Activated naive CD8-positive, alpha-beta T cell treated with anti-CD3 and anti-CD28 coated beads, Interleukin-2, amount 10 ng/mL, durations not matched to agents 7 days and 5 days (primary cell): ENCODE measurements at regions not wholly inside any gene's neighbourhood (a gene's known extent, or its start where the extent isn't known, plus 50 kb on each side); places are given as distances from the start of the nearest gene placed in this dataset.

Experiments used
- ATAC-seq: fragments of 150-1000 bp; cut with Tn5 transposase; one replicate; pipeline ENCODE4 v1.10.0; 2021; ENCODE audit warnings: low read depth, moderate library complexity
- POLR2A ChIA-PET: fragments of 350-600 bp; sonication (Branson Sonifier 250); formaldehyde crosslinking; loops from one replicate; lab custom pipeline; 2021; ENCODE audit warnings: antibody characterized with exemption; lab: Charles Lee
- DNase-seq: peaks from one replicate; pipeline ENCODE4 v3.0.0; 2021
- H3K27ac Mint-ChIP-seq: one replicate; pipeline ENCODE4 v1.8.0; 2022; ENCODE audit warnings: mild to moderate bottlenecking, mixed read lengths
- H3K27me3 Mint-ChIP-seq: one replicate; pipeline ENCODE4 v1.8.0; 2022; ENCODE audit warnings: mild to moderate bottlenecking, moderate library complexity, mixed read lengths
- H3K36me3 Mint-ChIP-seq: one replicate; pipeline ENCODE4 v1.8.0; 2021; ENCODE audit warnings: mild to moderate bottlenecking, mixed read lengths
- H3K4me1 Mint-ChIP-seq: one replicate; pipeline ENCODE4 v1.8.0; 2021; ENCODE audit warnings: mixed read lengths
- H3K4me3 Mint-ChIP-seq: one replicate; pipeline ENCODE4 v1.8.0; 2022; ENCODE audit warnings: mild to moderate bottlenecking, moderate library complexity, mixed read lengths
- H3K9me3 Mint-ChIP-seq: one replicate; pipeline ENCODE4 v1.8.0; 2021; ENCODE audit warnings: mixed read lengths

DNA sequence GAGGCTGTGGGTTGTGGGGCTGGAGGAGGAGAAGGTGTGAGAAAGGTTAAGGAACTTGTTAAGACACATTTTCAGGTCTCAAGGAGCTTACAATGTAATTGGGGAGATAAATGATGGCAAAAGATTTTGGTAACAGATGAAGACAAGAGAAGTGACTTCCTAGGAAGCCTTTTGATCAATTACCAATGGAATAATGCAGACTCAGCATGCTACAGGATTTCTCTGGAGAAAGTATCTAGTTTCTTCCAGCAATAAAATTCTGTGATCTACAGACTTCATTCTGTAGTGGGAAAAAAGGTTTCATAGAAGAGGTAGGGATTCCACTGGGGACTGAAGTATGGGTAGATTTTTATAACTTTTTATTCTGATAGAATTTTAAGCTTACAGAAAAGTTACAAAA, 184.2 kb upstream of the RHOBTB1 start:
- POLR2A ChIA-PET: no interaction called here
- no peak overlapping the region for H3K27ac Mint-ChIP-seq
- H3K4me3 Mint-ChIP-seq: no peak overlapping the region
- H3K4me1 Mint-ChIP-seq: no peaks in the 10 kb centered on the region
- ATAC-seq (no peak), DNase-seq (no peak)
- no peaks in the 10 kb centered on the region for H3K27me3 Mint-ChIP-seq
- no peaks in the 10 kb centered on the region for H3K36me3 Mint-ChIP-seq
- no peaks in the 10 kb centered on the region for H3K9me3 Mint-ChIP-seq

DNA sequence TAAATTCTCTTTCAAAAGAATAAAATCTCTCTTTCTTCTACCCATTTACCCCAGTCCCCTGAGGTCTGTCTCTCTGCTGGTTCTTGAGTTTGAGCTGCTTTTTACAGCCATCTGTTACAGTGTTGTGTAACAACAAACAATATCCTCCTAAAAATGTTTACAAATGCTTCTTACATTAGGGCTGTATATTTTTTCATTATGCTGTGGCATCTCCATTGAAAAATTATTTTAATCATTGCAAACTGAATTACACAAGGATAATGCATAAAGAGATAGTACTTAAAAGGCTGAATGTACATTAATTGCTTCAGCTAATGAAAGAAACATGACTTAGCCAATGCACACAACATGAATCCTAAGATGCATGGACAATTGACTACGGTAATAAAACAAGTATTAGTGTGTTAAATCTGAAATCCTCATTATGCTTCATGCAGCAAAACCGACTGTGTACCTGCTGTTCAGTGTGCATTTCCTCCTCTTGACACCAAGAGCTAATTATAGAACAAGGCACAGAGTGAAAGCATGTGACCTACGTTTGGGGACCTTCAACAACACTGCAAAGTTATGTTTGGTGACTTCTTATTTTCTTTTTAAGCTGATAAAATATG, 181.7 kb upstream of the RHOBTB1 start:
- no peaks in the 10 kb centered on the region for H3K36me3 Mint-ChIP-seq
- no peak overlapping the region for H3K27ac Mint-ChIP-seq
- no peak for ATAC-seq
- DNase-seq: no peak
- H3K4me1 Mint-ChIP-seq: peaks cover 1% of the 10 kb centered on the region
- no peaks in the 10 kb centered on the region for H3K9me3 Mint-ChIP-seq
- H3K4me3 Mint-ChIP-seq: no peak overlapping the region
- POLR2A ChIA-PET: no interaction called here
- H3K27me3 Mint-ChIP-seq: no peaks in the 10 kb centered on the region

- Mint-ChIP-seq H3K4me1 (peaks cover 1% of the 10 kb centered on the region), H3K27ac (no peak overlapping the region), H3K4me3 (no peak overlapping the region), H3K27me3 (no peaks in the 10 kb centered on the region), H3K9me3 (no peaks in the 10 kb centered on the region), H3K36me3 (no peaks in the 10 kb centered on the region)
- DNase-seq: no peak
- ATAC-seq: no peak
- POLR2A ChIA-PET: no interaction called here
Measured at GRCh38 chr10:61124756-61125530, 181.0 kb upstream of the RHOBTB1 start.

GRCh38 chr10:61120805-61121204, 176.8 kb upstream of the RHOBTB1 start:
- Mint-ChIP-seq H3K4me1 (peaks cover 1% of the 10 kb centered on the region), H3K9me3 (no peaks in the 10 kb centered on the region), H3K4me3 (no peak overlapping the region), H3K36me3 (no peaks in the 10 kb centered on the region), H3K27me3 (peaks cover 2% of the 10 kb centered on the region), H3K27ac (no peak overlapping the region)
- POLR2A ChIA-PET: no interaction called here
- DNase-seq (no peak), ATAC-seq (no peak)

DNA sequence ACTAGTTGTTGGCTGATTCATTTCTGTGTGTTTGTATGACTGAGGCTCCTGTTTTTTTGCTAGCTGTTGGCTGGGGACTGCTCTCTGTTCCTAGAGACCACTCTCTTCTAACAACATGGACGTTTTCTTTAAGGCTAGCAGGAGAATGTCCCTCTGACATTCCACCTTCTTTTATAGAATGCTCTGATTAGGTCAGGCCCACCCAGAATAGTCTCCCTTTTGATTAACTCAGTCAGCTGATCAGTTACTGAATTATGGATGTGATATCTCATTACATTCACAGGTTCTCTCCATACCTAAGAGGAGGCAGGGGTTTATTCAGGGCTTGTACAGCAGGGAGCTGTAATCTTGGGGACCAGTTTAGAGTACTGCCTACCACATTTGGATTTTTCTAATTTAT, 175.6 kb upstream of the RHOBTB1 start:
- peaks cover 1% of the 10 kb centered on the region for H3K4me1 Mint-ChIP-seq
- POLR2A ChIA-PET: no interaction called here
- DNase-seq (no peak), ATAC-seq (no peak)
- no peaks in the 10 kb centered on the region for H3K36me3 Mint-ChIP-seq
- H3K4me3 Mint-ChIP-seq: no peak overlapping the region
- no peaks in the 10 kb centered on the region for H3K9me3 Mint-ChIP-seq
- no peak overlapping the region for H3K27ac Mint-ChIP-seq
- peaks cover 2% of the 10 kb centered on the region for H3K27me3 Mint-ChIP-seq

- peaks cover 2% of the 10 kb centered on the region for H3K9me3 Mint-ChIP-seq
- H3K27me3 Mint-ChIP-seq: peaks cover 6% of the 10 kb centered on the region
- H3K4me1 Mint-ChIP-seq: peaks cover 1% of the 10 kb centered on the region
- POLR2A ChIA-PET: no interaction called here
- DNase-seq: no peak
- no peak overlapping the region for H3K4me3 Mint-ChIP-seq
- H3K27ac Mint-ChIP-seq: no peak overlapping the region
- no peak for ATAC-seq
- H3K36me3 Mint-ChIP-seq: no peaks in the 10 kb centered on the region
Measured at GRCh38 chr10:61115897-61116296, 171.9 kb upstream of the RHOBTB1 start.

DNA sequence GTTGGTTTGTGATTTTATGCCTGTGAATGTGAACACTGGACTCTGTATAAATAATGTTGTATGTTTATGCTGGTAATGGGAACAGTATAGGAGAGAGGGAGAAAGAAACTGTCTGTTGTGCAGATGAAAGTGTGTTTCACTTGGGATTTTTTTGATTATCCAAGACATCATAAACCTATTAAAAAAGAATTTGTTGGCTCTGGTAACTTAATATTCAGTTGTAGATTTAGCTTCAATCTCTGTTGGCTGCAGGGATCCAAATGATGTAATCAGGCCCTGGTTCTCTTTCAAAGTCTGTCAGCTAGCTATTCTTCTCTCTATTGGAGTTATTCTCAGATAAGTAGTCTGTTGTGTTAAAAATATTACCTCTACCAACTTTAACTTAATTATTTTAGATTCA, 168.8 kb upstream of the RHOBTB1 start:
- Mint-ChIP-seq H3K4me3 (no peak overlapping the region), H3K4me1 (no peaks in the 10 kb centered on the region), H3K36me3 (no peaks in the 10 kb centered on the region), H3K27ac (no peak overlapping the region), H3K27me3 (peaks cover 5% of the 10 kb centered on the region), H3K9me3 (peaks cover 2% of the 10 kb centered on the region)
- POLR2A ChIA-PET: no interaction called here
- DNase-seq (no peak), ATAC-seq (no peak)

DNA sequence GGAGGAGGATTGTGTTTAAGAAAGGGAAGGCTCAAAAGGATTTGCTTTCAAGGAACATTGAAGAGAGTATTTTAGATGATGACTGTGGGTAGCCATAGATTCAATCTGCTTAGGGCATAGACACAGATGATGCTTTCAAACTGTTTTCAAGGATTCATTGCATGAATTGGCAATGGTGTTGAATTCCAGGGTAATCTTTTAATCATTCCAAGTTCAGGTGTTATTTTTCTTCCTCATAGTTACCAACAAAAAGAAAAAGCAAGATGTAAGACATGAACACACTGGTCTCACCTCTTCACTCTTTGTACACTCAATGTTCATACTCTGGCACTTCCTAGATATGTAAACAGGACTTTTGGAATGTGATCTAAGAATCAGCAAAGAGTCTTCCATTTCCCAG, 167.0 kb upstream of the RHOBTB1 start:
- Mint-ChIP-seq H3K4me3 (no peak overlapping the region), H3K4me1 (no peaks in the 10 kb centered on the region), H3K27me3 (peaks cover 4% of the 10 kb centered on the region), H3K9me3 (peaks cover 2% of the 10 kb centered on the region), H3K36me3 (no peaks in the 10 kb centered on the region), H3K27ac (no peak overlapping the region)
- ATAC-seq: no peak
- POLR2A ChIA-PET: no interaction called here
- DNase-seq: no peak

GRCh38 chr10:61110188-61110844, 166.3 kb upstream of the RHOBTB1 start:
- no peak for ATAC-seq
- H3K9me3 Mint-ChIP-seq: peaks cover 2% of the 10 kb centered on the region
- POLR2A ChIA-PET: no interaction called here
- H3K36me3 Mint-ChIP-seq: no peaks in the 10 kb centered on the region
- peaks cover 4% of the 10 kb centered on the region for H3K27me3 Mint-ChIP-seq
- no peak overlapping the region for H3K27ac Mint-ChIP-seq
- H3K4me3 Mint-ChIP-seq: no peak overlapping the region
- no peak for DNase-seq
- no peaks in the 10 kb centered on the region for H3K4me1 Mint-ChIP-seq

DNA sequence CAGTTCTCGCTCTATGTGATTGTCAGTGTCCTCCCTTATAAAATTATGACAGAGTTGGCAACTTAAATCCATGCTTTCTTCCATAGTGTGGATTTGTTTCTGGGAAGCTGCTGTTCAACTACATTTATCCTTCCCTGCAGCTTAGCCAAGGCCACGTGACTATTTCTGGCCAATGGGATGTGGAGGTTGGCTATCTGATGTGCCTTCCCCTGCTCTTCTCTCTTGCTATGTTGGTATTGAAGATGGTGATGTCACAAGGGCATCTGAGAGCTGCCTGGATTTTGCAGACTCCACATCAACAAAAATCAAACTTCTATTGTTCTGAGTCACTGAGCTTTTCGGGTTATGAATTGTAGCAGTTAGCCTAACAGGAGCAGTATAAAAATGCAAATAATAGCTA, 164.9 kb upstream of the RHOBTB1 start:
- ATAC-seq: no peak
- no peaks in the 10 kb centered on the region for H3K4me1 Mint-ChIP-seq

GRCh38 chr10:61100887-61101286, 156.9 kb upstream of the RHOBTB1 start:
- Mint-ChIP-seq H3K27ac (no peak overlapping the region), H3K9me3 (no peaks in the 10 kb centered on the region), H3K4me1 (peaks cover 2% of the 10 kb centered on the region), H3K36me3 (no peaks in the 10 kb centered on the region), H3K27me3 (no peaks in the 10 kb centered on the region), H3K4me3 (no peak overlapping the region)
- POLR2A ChIA-PET: no interaction called here
- no peak for DNase-seq
- ATAC-seq: no peak

More for the DNA sequence above, 164.9 kb upstream of the RHOBTB1 start:
- no peak overlapping the region for H3K27ac Mint-ChIP-seq
- POLR2A ChIA-PET: no interaction called here
- no peak overlapping the region for H3K4me3 Mint-ChIP-seq
- no peaks in the 10 kb centered on the region for H3K36me3 Mint-ChIP-seq
- H3K9me3 Mint-ChIP-seq: peaks cover 2% of the 10 kb centered on the region
- peaks cover 4% of the 10 kb centered on the region for H3K27me3 Mint-ChIP-seq
- no peak for DNase-seq

- Mint-ChIP-seq H3K27me3 (no peaks in the 10 kb centered on the region), H3K27ac (no peak overlapping the region), H3K4me3 (no peak overlapping the region), H3K36me3 (no peaks in the 10 kb centered on the region), H3K4me1 (peaks cover 2% of the 10 kb centered on the region), H3K9me3 (no peaks in the 10 kb centered on the region)
- ATAC-seq: no peak
- DNase-seq: no peak
- POLR2A ChIA-PET: no interaction called here
Measured at GRCh38 chr10:61099756-61100155, 155.8 kb upstream of the RHOBTB1 start.

GRCh38 chr10:61098966-61099365, 155.0 kb upstream of the RHOBTB1 start:
- no peaks in the 10 kb centered on the region for H3K9me3 Mint-ChIP-seq
- H3K36me3 Mint-ChIP-seq: no peaks in the 10 kb centered on the region
- H3K4me3 Mint-ChIP-seq: no peak overlapping the region
- no peak overlapping the region for H3K27ac Mint-ChIP-seq
- peaks cover 2% of the 10 kb centered on the region for H3K4me1 Mint-ChIP-seq
- H3K27me3 Mint-ChIP-seq: no peaks in the 10 kb centered on the region
- DNase-seq (no peak), ATAC-seq (no peak)
- POLR2A ChIA-PET: no interaction called here

- Mint-ChIP-seq H3K9me3 (no peaks in the 10 kb centered on the region), H3K4me3 (no peak overlapping the region), H3K27ac (no peak overlapping the region), H3K36me3 (no peaks in the 10 kb centered on the region), H3K27me3 (no peaks in the 10 kb centered on the region), H3K4me1 (peaks cover 2% of the 10 kb centered on the region)
- POLR2A ChIA-PET: no interaction called here
- ATAC-seq (no peak), DNase-seq (no peak)
Measured at GRCh38 chr10:61097026-61097425, 153.0 kb upstream of the RHOBTB1 start.
